Peyer's patch (tissue), 4 donors: ENCODE measurements at regions not wholly inside any gene's neighbourhood (a gene's known extent, or its start where the extent isn't known, plus 50 kb on each side); places are given as distances from the start of the nearest gene placed in this dataset.
A peak's percentile ranks its signal among the peaks of the same experiment; 100 is the strongest.

Experiments used
- DNase-seq, 3 donors: peaks; one replicate each; pipeline ENCODE4 v3.0.0-alpha.2; 2017 to 2019
- H3K27ac ChIP-seq, 4 donors: fragments of 200-600 bp; sonication (generic); one replicate each; pipeline ENCODE4 v1.5.1; 2016 to 2019
- H3K27me3 ChIP-seq, 2 donors: fragments of 200-600 bp; sonication (generic); one replicate each; pipeline ENCODE4 v1.5.1; 2019
- H3K36me3 ChIP-seq, 3 donors: fragments of 200-600 bp; sonication (generic); one replicate each; pipeline ENCODE4 v1.5.1; 2016 to 2019
- H3K4me1 ChIP-seq, 4 donors: fragments of 200-600 bp; sonication (generic); one replicate each; pipeline ENCODE4 v1.5.1; 2016 to 2019
- H3K4me3 ChIP-seq, 4 donors: fragments of 200-600 bp; sonication (generic); 1 replicate in 3 of 4; 2 replicates in 1 of 4; pipeline ENCODE4 v1.5.1; 2016 to 2019; ENCODE audit warnings: mild to moderate bottlenecking in 1 of 4
- H3K9me3 ChIP-seq, 4 donors: fragments of 200-600 bp; sonication (generic); one replicate each; pipeline ENCODE4 v1.5.1; 2016 to 2019; ENCODE audit warnings: mild to moderate bottlenecking in 1 of 4
- CTCF ChIP-seq, 6 experiments: fragments of 450-650 bp in 4 of 6; fragments of 200-600 bp in 2 of 6; sonication (generic) in 1 of 6; IDR thresholded peaks; one replicate each; pipeline ENCODE4 v1.5.1; 2017 to 2019; ENCODE audit warnings: antibody characterized with exemption in 6 of 6, mild to moderate bottlenecking in 3 of 6, moderate library complexity in 1 of 6
- POLR2A ChIP-seq, 2 donors: fragments of 450-650 bp; IDR thresholded peaks; one replicate each; pipeline ENCODE4 v1.5.1; 2017; ENCODE audit warnings: antibody characterized with exemption in 2 of 2, mild to moderate bottlenecking in 2 of 2, moderate library complexity in 2 of 2

DNA sequence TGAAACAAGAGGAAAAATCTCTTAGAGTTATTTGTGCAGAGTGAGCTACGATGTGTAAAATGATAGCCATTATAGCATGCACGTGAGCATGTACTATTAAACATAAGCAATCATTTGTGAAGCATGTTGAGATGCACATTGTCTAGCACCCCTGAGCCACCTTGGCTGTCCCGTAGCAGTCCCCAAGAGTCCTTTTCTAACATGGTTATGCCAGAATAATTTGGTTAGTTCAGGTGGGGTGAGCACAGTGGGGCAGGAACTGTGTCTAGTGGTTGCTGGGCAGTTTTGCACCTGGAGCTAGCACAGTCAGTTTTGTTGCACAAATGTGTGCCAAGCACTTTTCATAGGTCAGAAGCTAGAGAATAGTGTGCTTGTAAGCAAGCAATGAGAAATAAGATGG is 809.8 kb downstream of the RNF144A start:
- H3K27me3 ChIP-seq = no peaks in the 10 kb centered on the region
- DNase-seq = no peak
- TF ChIP-seq CTCF (IDR thresholded peaks at IDR 0.05) (no peak), POLR2A (IDR thresholded peaks at IDR 0.05) (peak in 1 of 2 donors; percentile 15)
- peak overlapping the region; percentile 32 to 65 (median 58) for H3K27ac ChIP-seq
- no peaks in the 10 kb centered on the region for H3K9me3 ChIP-seq
- H3K4me1 ChIP-seq = no peaks in the 10 kb centered on the region
- no peaks in the 10 kb centered on the region for H3K36me3 ChIP-seq
- peak overlapping the region; percentile 5 to 39 (median 21) for H3K4me3 ChIP-seq

- H3K27me3 ChIP-seq = no peaks in the 10 kb centered on the region
- H3K4me3 ChIP-seq = peak overlapping the region; percentile 3 to 29 (median 16)
- TF ChIP-seq CTCF (IDR thresholded peaks at IDR 0.05) (no peak), POLR2A (IDR thresholded peaks at IDR 0.05) (no peak)
- H3K27ac ChIP-seq = peak overlapping the region; percentile 38 to 65 (median 58)
- DNase-seq = no peak
- H3K36me3 ChIP-seq = no peaks in the 10 kb centered on the region
- no peaks in the 10 kb centered on the region for H3K9me3 ChIP-seq
- no peaks in the 10 kb centered on the region for H3K4me1 ChIP-seq
Observed at GRCh38 chr2:7728388-7728787, 811.2 kb downstream of the RNF144A start.

DNA sequence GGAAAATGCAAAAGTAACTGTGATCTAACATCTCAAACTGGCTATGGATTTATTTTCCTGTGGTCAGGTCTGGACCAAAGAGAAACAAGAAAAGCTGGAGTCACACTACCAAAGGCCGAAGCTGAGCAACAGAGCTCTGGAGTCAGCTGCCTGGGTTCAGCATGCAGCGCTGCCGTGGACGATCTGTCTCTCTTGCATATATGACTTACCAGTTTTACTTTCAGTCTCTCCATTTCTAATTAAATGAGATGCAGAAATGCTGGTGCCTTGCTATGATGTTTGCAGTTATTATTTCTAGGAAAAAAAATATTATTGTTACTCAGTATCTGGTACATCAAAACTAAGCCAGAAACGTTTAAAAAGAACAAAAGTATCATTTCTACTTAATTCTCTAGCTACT is 813.2 kb downstream of the RNF144A start:
- H3K9me3 ChIP-seq = no peaks in the 10 kb centered on the region
- no peaks in the 10 kb centered on the region for H3K4me1 ChIP-seq
- peak in 1 of 3 donors; percentile 66 for DNase-seq
- H3K27me3 ChIP-seq = no peaks in the 10 kb centered on the region
- TF ChIP-seq CTCF (IDR thresholded peaks at IDR 0.05) (no peak), POLR2A (IDR thresholded peaks at IDR 0.05) (no peak)
- H3K36me3 ChIP-seq = no peaks in the 10 kb centered on the region
- H3K4me3 ChIP-seq = peak overlapping the region in 3 of 4 donors; percentile 7 to 15 (median 13)
- peak overlapping the region; percentile 42 to 65 (median 58) for H3K27ac ChIP-seq

DNA sequence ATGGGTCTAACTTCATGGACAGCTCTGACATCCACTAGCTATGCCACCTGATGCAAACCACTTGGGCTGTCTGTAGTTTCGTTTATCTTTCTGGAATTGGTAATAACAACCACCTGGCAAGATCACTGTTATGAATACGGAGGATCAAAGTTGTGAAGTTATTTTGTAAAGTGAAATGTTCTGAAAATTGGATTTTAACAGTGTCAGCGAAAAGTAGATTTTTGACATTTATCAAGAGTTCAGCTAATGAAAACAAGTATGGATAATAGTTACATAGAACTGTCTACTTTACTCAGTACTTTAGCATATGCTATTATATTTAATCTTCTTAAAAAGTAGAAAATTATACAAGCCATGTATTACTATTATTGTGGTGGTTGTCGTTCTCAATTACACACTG is 813.8 kb downstream of the RNF144A start:
- H3K27me3 ChIP-seq = no peaks in the 10 kb centered on the region
- TF ChIP-seq CTCF (IDR thresholded peaks at IDR 0.05) (no peak), POLR2A (IDR thresholded peaks at IDR 0.05) (no peak)
- no peaks in the 10 kb centered on the region for H3K9me3 ChIP-seq
- peak overlapping the region; percentile 42 to 65 (median 58) for H3K27ac ChIP-seq
- H3K4me3 ChIP-seq = peak overlapping the region in 2 of 4 donors; percentile 6 to 15
- no peaks in the 10 kb centered on the region for H3K36me3 ChIP-seq
- DNase-seq = no peak
- H3K4me1 ChIP-seq = no peaks in the 10 kb centered on the region

GRCh38 chr2:7732497-7732896 is 815.3 kb downstream of the RNF144A start:
- Histone ChIP-seq H3K36me3 (no peaks in the 10 kb centered on the region), H3K27ac (peak overlapping the region in 1 of 4 donors; percentile 39), H3K9me3 (no peaks in the 10 kb centered on the region), H3K27me3 (no peaks in the 10 kb centered on the region), H3K4me1 (no peaks in the 10 kb centered on the region), H3K4me3 (no peak overlapping the region)
- DNase-seq = no peak
- TF ChIP-seq CTCF (IDR thresholded peaks at IDR 0.05) = no peak
- TF ChIP-seq POLR2A (IDR thresholded peaks at IDR 0.05) = no peak
